Body of pancreas (tissue), 4 donors: ENCODE measurements at regions not wholly inside any gene's neighbourhood (a gene's known extent, or its start where the extent isn't known, plus 50 kb on each side); places are given as distances from the start of the nearest gene placed in this dataset.

Experiments used
- ATAC-seq: fragments of 150-250 bp; one replicate; pipeline ENCODE4 v1.9.1; 2016
- DNase-seq, 4 donors: peaks; one replicate each; pipeline ENCODE4 v3.0.0-alpha.2; 2019
- H3K27ac ChIP-seq, 4 donors: fragments of 200-600 bp; sonication (generic); 1 replicate in 3 of 4; 2 replicates in 1 of 4; pipeline versions ENCODE4 v1.5.1 to v1.6.1; 2016 to 2019; ENCODE audit warnings: mild to moderate bottlenecking in 1 of 4, mixed read lengths in 1 of 4, moderate library complexity in 1 of 4
- H3K27me3 ChIP-seq, 2 donors: fragments of 200-600 bp; sonication (generic); one replicate each; pipeline ENCODE4 v1.6.0; 2016; ENCODE audit warnings: mild to moderate bottlenecking in 1 of 2
- H3K36me3 ChIP-seq, 2 donors: fragments of 200-600 bp; sonication (generic); replicated peaks in 1 of 2; 2 replicates each; pipeline ENCODE4 v1.5.1; 2016; ENCODE audit warnings: low read depth in 2 of 2; ENCODE audit not compliant: insufficient read depth in 1 of 2
- H3K4me1 ChIP-seq: fragments of 200-600 bp; sonication (generic); one replicate; pipeline ENCODE4 v1.6.0; 2016
- H3K4me3 ChIP-seq, 2 donors: fragments of 200-600 bp; sonication (generic); 1 replicate in 1 of 2; 2 replicates in 1 of 2; pipeline ENCODE4 v1.5.1; 2016 to 2019
- H3K9me3 ChIP-seq, 3 donors: fragments of 200-600 bp; sonication (generic); 1 replicate in 2 of 3; 2 replicates in 1 of 3; pipeline ENCODE4 v1.5.1; 2016
- CTCF ChIP-seq, 7 experiments: fragments of 450-650 bp in 4 of 7; fragments of 200-600 bp in 3 of 7; sonication (generic) in 3 of 7; IDR thresholded peaks; one replicate each; pipeline ENCODE4 v1.5.1; 2016 to 2019; ENCODE audit warnings: antibody characterized with exemption in 7 of 7
- POLR2A ChIP-seq, 3 donors: fragments of 450-650 bp; IDR thresholded peaks; one replicate each; pipeline ENCODE4 v1.6.1; 2016; ENCODE audit warnings: antibody characterized with exemption in 3 of 3, mild to moderate bottlenecking in 2 of 3
- WGBS, 2 donors: methylation state at CpG; one replicate each; pipeline ENCODE4 v1.1.5; 2017; 5-methylcytosine and 5-hydroxymethylcytosine counted together
- intact Hi-C: fragments of 100-400 bp; cut with DNase I; formaldehyde crosslinking; loops from one replicate; pipeline ENCODE4 v1.15.1; 2023

GRCh38 chr16:54690710-54691109 is 240.0 kb upstream of the IRX5 start:
- H3K4me1 ChIP-seq = no peaks in the 10 kb centered on the region
- no peaks in the 10 kb centered on the region for H3K36me3 ChIP-seq
- intact Hi-C loops = no loop called here
- no peaks in the 10 kb centered on the region for H3K9me3 ChIP-seq
- no peak for ATAC-seq
- no peak overlapping the region for H3K4me3 ChIP-seq
- H3K27me3 ChIP-seq = no peaks in the 10 kb centered on the region
- TF ChIP-seq POLR2A (IDR thresholded peaks at IDR 0.05) (no peak), CTCF (IDR thresholded peaks at IDR 0.05) (no peak)
- no peak overlapping the region for H3K27ac ChIP-seq
- WGBS, 2 donors = 53 to 56% methylated on average over 2 of the region's 2 CpGs
- no peak for DNase-seq

- intact Hi-C loops = no loop called here
- no peak overlapping the region for H3K4me3 ChIP-seq
- ATAC-seq (no peak), DNase-seq (no peak)
- no peaks in the 10 kb centered on the region for H3K36me3 ChIP-seq
- H3K27me3 ChIP-seq = no peaks in the 10 kb centered on the region
- H3K27ac ChIP-seq = no peak overlapping the region
- no peak for TF ChIP-seq POLR2A (IDR thresholded peaks at IDR 0.05)
- WGBS, 2 donors = 68 to 73% methylated on average over 2 of the region's 2 CpGs
- H3K9me3 ChIP-seq = no peaks in the 10 kb centered on the region
- H3K4me1 ChIP-seq = no peaks in the 10 kb centered on the region
Measured at GRCh38 chr16:54690306-54690705, 240.4 kb upstream of the IRX5 start.

GRCh38 chr16:54689072-54689865 is 241.4 kb upstream of the IRX5 start:
- no peaks in the 10 kb centered on the region for H3K36me3 ChIP-seq
- intact Hi-C loops = no loop called here
- 82 to 85% methylated on average over 7 of the region's 7 CpGs for WGBS, 2 donors
- H3K27me3 ChIP-seq = peaks cover 0 to 3% of the 10 kb centered on the region in 2 donors
- ATAC-seq = no peak
- H3K27ac ChIP-seq = no peak overlapping the region
- H3K4me3 ChIP-seq = no peak overlapping the region
- DNase-seq = no peak
- no peaks in the 10 kb centered on the region for H3K9me3 ChIP-seq
- no peak for TF ChIP-seq POLR2A (IDR thresholded peaks at IDR 0.05)
- no peak for TF ChIP-seq CTCF (IDR thresholded peaks at IDR 0.05)
- no peaks in the 10 kb centered on the region for H3K4me1 ChIP-seq

- no peak overlapping the region for H3K27ac ChIP-seq
- DNase-seq = no peak
- no peak for ATAC-seq
- no peaks in the 10 kb centered on the region for H3K36me3 ChIP-seq
- H3K4me3 ChIP-seq = no peak overlapping the region
- H3K9me3 ChIP-seq = no peaks in the 10 kb centered on the region
- TF ChIP-seq POLR2A (IDR thresholded peaks at IDR 0.05) (no peak), CTCF (IDR thresholded peaks at IDR 0.05) (no peak)
- H3K4me1 ChIP-seq = no peaks in the 10 kb centered on the region
- H3K27me3 ChIP-seq = peaks cover 0 to 6% of the 10 kb centered on the region in 2 donors
- WGBS, 2 donors = 75 to 92% methylated on average over 1 of the region's 1 CpG
- intact Hi-C loops = no loop called here
Measured at GRCh38 chr16:54688339-54688738, 242.3 kb upstream of the IRX5 start.

GRCh38 chr16:54687043-54687899 is 243.4 kb upstream of the IRX5 start:
- Histone ChIP-seq H3K27ac (no peak overlapping the region), H3K36me3 (no peaks in the 10 kb centered on the region), H3K4me1 (no peaks in the 10 kb centered on the region), H3K27me3 (peaks cover 0 to 6% of the 10 kb centered on the region in 2 donors), H3K4me3 (no peak overlapping the region), H3K9me3 (no peaks in the 10 kb centered on the region)
- intact Hi-C loops = no loop called here
- DNase-seq = no peak
- no peak for ATAC-seq
- no peak for TF ChIP-seq POLR2A (IDR thresholded peaks at IDR 0.05)
- no peak for TF ChIP-seq CTCF (IDR thresholded peaks at IDR 0.05)
- 52 to 59% methylated on average over 8 of the region's 8 CpGs for WGBS, 2 donors
